ENCODE measurements at regions not wholly inside any gene's neighbourhood (a gene's known extent, or its start where the extent isn't known, plus 50 kb on each side); places are given as distances from the start of the nearest gene placed in this dataset.

GRCh38 chr1:229848752-229849677, 218.0 kb upstream of the GALNT2 start:
- Histone ChIP-seq H2BK5ac (ENCODE audit: low read depth, low read length, poor library complexity, severe bottlenecking) (no peak overlapping the region), H3K9me3 (ENCODE audit: control insufficient read depth, low read length) (no peaks in the 10 kb centered on the region), H3K9ac (ENCODE audit: low read length) (no peak overlapping the region), H3K79me1 (replicated peaks; ENCODE audit: low read length, poor library complexity, severe bottlenecking) (no peaks in the 10 kb centered on the region), H4K91ac (ENCODE audit: low read length) (no peak overlapping the region), H3K4me3 (ENCODE audit: insufficient read depth in 1 of 2, low read depth in 1 of 2, low read length in 2 of 2) (no peak overlapping the region), H2BK12ac (ENCODE audit: low read length in 2 of 2) (no peak overlapping the region), H2BK15ac (ENCODE audit: low read depth, poor library complexity, severe bottlenecking) (no peak overlapping the region), H3K18ac (ENCODE audit: low read depth in 1 of 2, low read length in 2 of 2) (no peak overlapping the region), H4K8ac (ENCODE audit: low read length) (no peak overlapping the region), H2AK5ac (ENCODE audit: low read length, severe bottlenecking) (no peak overlapping the region), H3K36me3 (ENCODE audit: control insufficient read depth in 1 of 2, insufficient read depth in 2 of 2, low read depth in 1 of 2, low read length in 2 of 2) (no peaks in the 10 kb centered on the region), H3K27ac (ENCODE audit: low read length, poor library complexity, severe bottlenecking) (no peak overlapping the region), H3K4ac (ENCODE audit: low read depth in 1 of 2, low read length in 2 of 2) (no peak overlapping the region), H2BK120ac (ENCODE audit: low read depth, low read length) (no peak overlapping the region), H3K23ac (ENCODE audit: low read length in 2 of 2) (no peak overlapping the region), H3K14ac (ENCODE audit: low read length in 2 of 2) (no peak overlapping the region), H3K4me2 (ENCODE audit: low read length, poor library complexity, severe bottlenecking) (no peak overlapping the region), H2AFZ (ENCODE audit: low read depth, low read length) (no peak overlapping the region), H3K27me3 (ENCODE audit: control insufficient read depth in 1 of 2, insufficient read depth in 1 of 2, low read length in 2 of 2) (peaks cover 20 to 23% of the 10 kb centered on the region in 2 experiments), H3K4me1 (ENCODE audit: control insufficient read depth, insufficient read depth, low read depth, low read length) (no peaks in the 10 kb centered on the region)
- 88% methylated on average over 8 of the region's 9 CpGs for WGBS
- DNase-seq: peak; percentile 16

- Histone ChIP-seq H2BK12ac (ENCODE audit: low read length in 2 of 2) (no peak overlapping the region), H3K27me3 (ENCODE audit: control insufficient read depth in 1 of 2, insufficient read depth in 1 of 2, low read length in 2 of 2) (peaks cover 18 to 28% of the 10 kb centered on the region in 2 experiments), H3K14ac (ENCODE audit: low read length in 2 of 2) (no peak overlapping the region), H4K91ac (ENCODE audit: low read length) (no peak overlapping the region), H3K27ac (ENCODE audit: low read length, poor library complexity, severe bottlenecking) (no peak overlapping the region), H2BK120ac (ENCODE audit: low read depth, low read length) (no peak overlapping the region), H2BK15ac (ENCODE audit: low read depth, poor library complexity, severe bottlenecking) (no peak overlapping the region), H3K4ac (ENCODE audit: low read depth in 1 of 2, low read length in 2 of 2) (no peak overlapping the region), H3K4me1 (ENCODE audit: control insufficient read depth, insufficient read depth, low read depth, low read length) (no peaks in the 10 kb centered on the region), H3K23ac (ENCODE audit: low read length in 2 of 2) (no peak overlapping the region), H3K36me3 (ENCODE audit: control insufficient read depth in 1 of 2, insufficient read depth in 2 of 2, low read depth in 1 of 2, low read length in 2 of 2) (no peaks in the 10 kb centered on the region), H3K18ac (ENCODE audit: low read depth in 1 of 2, low read length in 2 of 2) (peak overlapping the region in 1 of 2 experiments; percentile 16), H3K9ac (ENCODE audit: low read length) (no peak overlapping the region), H3K4me3 (ENCODE audit: insufficient read depth in 1 of 2, low read depth in 1 of 2, low read length in 2 of 2) (no peak overlapping the region), H3K79me1 (replicated peaks; ENCODE audit: low read length, poor library complexity, severe bottlenecking) (no peaks in the 10 kb centered on the region), H3K9me3 (ENCODE audit: control insufficient read depth, low read length) (no peaks in the 10 kb centered on the region), H2AK5ac (ENCODE audit: low read length, severe bottlenecking) (no peak overlapping the region), H2BK5ac (ENCODE audit: low read depth, low read length, poor library complexity, severe bottlenecking) (no peak overlapping the region), H4K8ac (ENCODE audit: low read length) (no peak overlapping the region), H2AFZ (ENCODE audit: low read depth, low read length) (no peak overlapping the region), H3K4me2 (ENCODE audit: low read length, poor library complexity, severe bottlenecking) (no peak overlapping the region)
- DNase-seq: no peak
- 90% methylated on average over 6 of the region's 6 CpGs for WGBS
Measured at GRCh38 chr1:229851511-229851910, 215.5 kb upstream of the GALNT2 start.

- Histone ChIP-seq H3K4me2 (ENCODE audit: low read length, poor library complexity, severe bottlenecking) (no peak overlapping the region), H3K4me3 (ENCODE audit: insufficient read depth in 1 of 2, low read depth in 1 of 2, low read length in 2 of 2) (no peak overlapping the region), H3K9ac (ENCODE audit: low read length) (no peak overlapping the region), H3K18ac (ENCODE audit: low read depth in 1 of 2, low read length in 2 of 2) (no peak overlapping the region), H4K8ac (ENCODE audit: low read length) (no peak overlapping the region), H2BK120ac (ENCODE audit: low read depth, low read length) (no peak overlapping the region), H2BK5ac (ENCODE audit: low read depth, low read length, poor library complexity, severe bottlenecking) (no peak overlapping the region), H3K14ac (ENCODE audit: low read length in 2 of 2) (no peak overlapping the region), H3K23ac (ENCODE audit: low read length in 2 of 2) (no peak overlapping the region), H2AK5ac (ENCODE audit: low read length, severe bottlenecking) (no peak overlapping the region), H3K9me3 (ENCODE audit: control insufficient read depth, low read length) (no peaks in the 10 kb centered on the region), H2BK15ac (ENCODE audit: low read depth, poor library complexity, severe bottlenecking) (no peak overlapping the region), H3K4ac (ENCODE audit: low read depth in 1 of 2, low read length in 2 of 2) (no peak overlapping the region), H3K27me3 (ENCODE audit: control insufficient read depth in 1 of 2, insufficient read depth in 1 of 2, low read length in 2 of 2) (peaks cover 5 to 22% of the 10 kb centered on the region in 2 experiments), H3K79me1 (replicated peaks; ENCODE audit: low read length, poor library complexity, severe bottlenecking) (no peaks in the 10 kb centered on the region), H3K27ac (ENCODE audit: low read length, poor library complexity, severe bottlenecking) (no peak overlapping the region), H3K36me3 (ENCODE audit: control insufficient read depth in 1 of 2, insufficient read depth in 2 of 2, low read depth in 1 of 2, low read length in 2 of 2) (no peaks in the 10 kb centered on the region), H2BK12ac (ENCODE audit: low read length in 2 of 2) (no peak overlapping the region), H4K91ac (ENCODE audit: low read length) (no peak overlapping the region), H3K4me1 (ENCODE audit: control insufficient read depth, insufficient read depth, low read depth, low read length) (peaks cover 1% of the 10 kb centered on the region), H2AFZ (ENCODE audit: low read depth, low read length) (no peak overlapping the region)
- WGBS: 86% methylated on average over 3 of the region's 3 CpGs
- DNase-seq: no peak
Measured at GRCh38 chr1:229853751-229854150, 213.3 kb upstream of the GALNT2 start.

- Histone ChIP-seq H3K18ac (ENCODE audit: low read depth in 1 of 2, low read length in 2 of 2) (no peak overlapping the region), H3K4me1 (ENCODE audit: control insufficient read depth, insufficient read depth, low read depth, low read length) (peaks cover 1% of the 10 kb centered on the region), H2BK12ac (ENCODE audit: low read length in 2 of 2) (no peak overlapping the region), H2BK120ac (ENCODE audit: low read depth, low read length) (no peak overlapping the region), H3K4me3 (ENCODE audit: insufficient read depth in 1 of 2, low read depth in 1 of 2, low read length in 2 of 2) (no peak overlapping the region), H2BK15ac (ENCODE audit: low read depth, poor library complexity, severe bottlenecking) (no peak overlapping the region), H3K9me3 (ENCODE audit: control insufficient read depth, low read length) (no peaks in the 10 kb centered on the region), H3K4ac (ENCODE audit: low read depth in 1 of 2, low read length in 2 of 2) (no peak overlapping the region), H2AK5ac (ENCODE audit: low read length, severe bottlenecking) (no peak overlapping the region), H3K4me2 (ENCODE audit: low read length, poor library complexity, severe bottlenecking) (no peak overlapping the region), H2AFZ (ENCODE audit: low read depth, low read length) (no peak overlapping the region), H4K91ac (ENCODE audit: low read length) (no peak overlapping the region), H3K27ac (ENCODE audit: low read length, poor library complexity, severe bottlenecking) (no peak overlapping the region), H3K36me3 (ENCODE audit: control insufficient read depth in 1 of 2, insufficient read depth in 2 of 2, low read depth in 1 of 2, low read length in 2 of 2) (no peaks in the 10 kb centered on the region), H3K79me1 (replicated peaks; ENCODE audit: low read length, poor library complexity, severe bottlenecking) (no peaks in the 10 kb centered on the region), H3K27me3 (ENCODE audit: control insufficient read depth in 1 of 2, insufficient read depth in 1 of 2, low read length in 2 of 2) (peaks cover 5 to 22% of the 10 kb centered on the region in 2 experiments), H3K23ac (ENCODE audit: low read length in 2 of 2) (no peak overlapping the region), H4K8ac (ENCODE audit: low read length) (no peak overlapping the region), H3K9ac (ENCODE audit: low read length) (no peak overlapping the region), H2BK5ac (ENCODE audit: low read depth, low read length, poor library complexity, severe bottlenecking) (no peak overlapping the region), H3K14ac (ENCODE audit: low read length in 2 of 2) (no peak overlapping the region)
- DNase-seq: no peak
- 87% methylated on average over 1 of the region's 1 CpG for WGBS
Measured at GRCh38 chr1:229854620-229855019, 212.4 kb upstream of the GALNT2 start.

Data from mesenchymal stem cell (in vitro differentiated cells and primary cell).